HEK293T (cell line): ENCODE measurements at regions not wholly inside any gene's neighbourhood (a gene's known extent, or its start where the extent isn't known, plus 50 kb on each side); places are given as distances from the start of the nearest gene placed in this dataset.

Experiments
- CTCF ChIA-PET: fragments of 350-600 bp; formaldehyde crosslinking; extraction: SDS; loops from one replicate; lab custom pipeline; 2021; ENCODE audit warnings: antibody characterized with exemption, inconsistent platforms; lab: Yijun Ruan, JAX
- POLR2A ChIA-PET: fragments of 350-600 bp; formaldehyde crosslinking; extraction: SDS; loops from one replicate; lab custom pipeline; 2020; ENCODE audit warnings: antibody characterized with exemption, inconsistent platforms; lab: Yijun Ruan, JAX
- DNase-seq: peaks from one replicate; pipeline ENCODE4 v3.0.0; 2012; ENCODE audit warnings: mixed read lengths; ENCODE audit errors: extremely low spot score
- ARNT ChIP-seq: fragments of 450-650 bp; IDR thresholded peaks from 2 replicates; pipeline ENCODE4 v1.6.1; 2017; ENCODE audit warnings: mild to moderate bottlenecking
- BHLHE40 ChIP-seq: fragments of 450-650 bp; IDR thresholded peaks from 2 replicates; pipeline ENCODE4 v1.6.1; 2016; ENCODE audit warnings: mild to moderate bottlenecking, moderate library complexity, borderline replicate concordance
- CTBP1 ChIP-seq: fragments of 450-650 bp; IDR thresholded peaks from 2 replicates; pipeline ENCODE4 v1.6.1; 2016; ENCODE audit warnings: borderline replicate concordance
- ELF4 ChIP-seq: fragments of 450-650 bp; IDR thresholded peaks from 2 replicates; pipeline ENCODE4 v1.6.1; 2017; ENCODE audit warnings: antibody characterized with exemption
- FOXA1 ChIP-seq: fragments of 450-650 bp; IDR thresholded peaks from 2 replicates; pipeline ENCODE4 v1.6.1; 2016; ENCODE audit warnings: mild to moderate bottlenecking
- FOXK2 ChIP-seq: fragments of 450-650 bp; IDR thresholded peaks from 2 replicates; pipeline ENCODE4 v1.6.1; 2016; ENCODE audit warnings: mild to moderate bottlenecking
- FOXM1 ChIP-seq: fragments of 450-650 bp; IDR thresholded peaks from 2 replicates; pipeline ENCODE4 v1.6.1; 2017; ENCODE audit warnings: mild to moderate bottlenecking, borderline replicate concordance
- HDGF ChIP-seq: fragments of 450-650 bp; IDR thresholded peaks from 2 replicates; pipeline ENCODE4 v1.6.1; 2017; ENCODE audit warnings: antibody characterized with exemption, borderline replicate concordance
- L3MBTL2 ChIP-seq: fragments of 450-650 bp; conservative IDR thresholded peaks from 2 replicates; pipeline ENCODE4 v1.6.1; 2016; ENCODE audit warnings: mild to moderate bottlenecking
- LEF1 ChIP-seq: fragments of 450-650 bp; IDR thresholded peaks from 2 replicates; pipeline ENCODE4 v1.6.1; 2017; ENCODE audit warnings: mild to moderate bottlenecking, borderline replicate concordance
- NFRKB ChIP-seq: fragments of 450-650 bp; IDR thresholded peaks from 2 replicates; pipeline ENCODE4 v1.6.1; 2016; ENCODE audit warnings: mild to moderate bottlenecking, moderate library complexity
- PKNOX1 ChIP-seq: fragments of 450-650 bp; IDR thresholded peaks from 2 replicates; pipeline ENCODE4 v1.6.1; 2016
- SP1 ChIP-seq: fragments of 450-650 bp; IDR thresholded peaks from 2 replicates; pipeline ENCODE4 v1.6.1; 2017
- SUZ12 ChIP-seq: fragments of 450-650 bp; IDR thresholded peaks from 2 replicates; pipeline ENCODE4 v1.6.1; 2016; ENCODE audit warnings: mild to moderate bottlenecking
- TARDBP ChIP-seq: fragments of 450-650 bp; IDR thresholded peaks from 2 replicates; pipeline ENCODE4 v1.6.1; 2016
- ZNF384 ChIP-seq: fragments of 450-650 bp; IDR thresholded peaks from 2 replicates; pipeline ENCODE4 v1.6.1; 2016

- CTCF ChIA-PET = no interaction called here
- no peak for DNase-seq
- POLR2A ChIA-PET = no interaction called here
- TF ChIP-seq FOXK2 (no peak), NFRKB (no peak), ZNF384 (no peak), CTBP1 (no peak), SUZ12 (no peak), SP1 (no peak), BHLHE40 (no peak), L3MBTL2 (no peak), FOXA1 (no peak), TARDBP (no peak)
Measured at GRCh38 chr11:87405843-87406242, 368.1 kb downstream of the TMEM135 start.

GRCh38 chr11:87405356-87405755 is 367.6 kb downstream of the TMEM135 start:
- no peak for DNase-seq
- TF ChIP-seq NFRKB (no peak), SP1 (no peak), HDGF (no peak), L3MBTL2 (no peak), PKNOX1 (no peak), FOXA1 (no peak), FOXM1 (no peak), ZNF384 (no peak)
- ChIA-PET POLR2A (no interaction called here), CTCF (no interaction called here)

- TF ChIP-seq L3MBTL2 (no peak), ELF4 (no peak), SUZ12 (no peak), ZNF384 (no peak)
- no peak for DNase-seq
- ChIA-PET CTCF (no interaction called here), POLR2A (no interaction called here)
Measured at GRCh38 chr11:87401653-87402052, 363.9 kb downstream of the TMEM135 start.

GRCh38 chr11:87399341-87399740 is 361.6 kb downstream of the TMEM135 start:
- ChIA-PET CTCF (no interaction called here), POLR2A (no interaction called here)
- TF ChIP-seq SUZ12 (no peak), L3MBTL2 (no peak), FOXK2 (no peak), LEF1 (no peak), FOXM1 (no peak), BHLHE40 (no peak), HDGF (no peak)
- DNase-seq = no peak

- CTCF ChIA-PET = no interaction called here
- no peak for DNase-seq
- TF ChIP-seq FOXA1 (no peak), ELF4 (no peak), SP1 (no peak), FOXK2 (no peak), CTBP1 (no peak), ZNF384 (no peak), ARNT (no peak), NFRKB (no peak), LEF1 (no peak), HDGF (no peak), TARDBP (no peak), L3MBTL2 (no peak), PKNOX1 (no peak)
- POLR2A ChIA-PET = no interaction called here
Measured at GRCh38 chr11:87398931-87399330, 361.2 kb downstream of the TMEM135 start.

GRCh38 chr11:87397011-87397865 is 359.5 kb downstream of the TMEM135 start:
- CTCF ChIA-PET = no interaction called here
- DNase-seq = no peak
- POLR2A ChIA-PET = no interaction called here
- no peak for TF ChIP-seq ELF4
- no peak for TF ChIP-seq FOXA1
- TF ChIP-seq CTBP1 = no peak
- TF ChIP-seq SUZ12 = no peak
- no peak for TF ChIP-seq L3MBTL2
- no peak for TF ChIP-seq PKNOX1

- ChIA-PET CTCF (no interaction called here), POLR2A (no interaction called here)
- TF ChIP-seq ELF4 (no peak), CTBP1 (no peak), BHLHE40 (no peak), SP1 (no peak)
- DNase-seq = no peak
Measured at GRCh38 chr11:87394924-87395323, 357.2 kb downstream of the TMEM135 start.
